MM.1S (cell line): ENCODE measurements at regions not wholly inside any gene's neighbourhood (a gene's known extent, or its start where the extent isn't known, plus 50 kb on each side); places are given as distances from the start of the nearest gene placed in this dataset.
A peak's percentile ranks its signal among the peaks of the same experiment; 100 is the strongest.

Experiments used
- DNase-seq: peaks from one replicate; pipeline ENCODE4 v3.0.0-alpha.2; 2015
- H2AFZ ChIP-seq: fragments of 300-600 bp; sonication (generic); 2 replicates; pipeline ENCODE4 v1.6.0; 2016; ENCODE audit warnings: antibody characterized with exemption, low read length
- H3F3A ChIP-seq: fragments of 300-600 bp; sonication (generic); 2 replicates; pipeline ENCODE4 v1.6.1; 2016; ENCODE audit warnings: mild to moderate bottlenecking, antibody characterized with exemption, low read length, moderate library complexity, mixed read lengths; ENCODE audit not compliant: insufficient read depth
- H3K27ac ChIP-seq: fragments of 300-600 bp; sonication (generic); 2 replicates; pipeline ENCODE4 v1.5.1; 2016; ENCODE audit warnings: mild to moderate bottlenecking, low read length
- H3K27me3 ChIP-seq: fragments of 300-600 bp; sonication (generic); replicated peaks from 2 replicates; pipeline ENCODE4 v1.6.0; 2016; ENCODE audit warnings: low read length; ENCODE audit not compliant: insufficient read depth
- H3K36me3 ChIP-seq: fragments of 300-600 bp; sonication (generic); replicated peaks from 2 replicates; pipeline ENCODE4 v1.6.1; 2016; ENCODE audit warnings: mild to moderate bottlenecking, low read length, mixed read lengths; ENCODE audit not compliant: insufficient read depth
- H3K4me1 ChIP-seq: fragments of 300-600 bp; sonication (generic); 2 replicates; pipeline ENCODE4 v1.6.1; 2016; ENCODE audit warnings: low read length, mixed read lengths
- H3K4me2 ChIP-seq: fragments of 300-600 bp; sonication (generic); 2 replicates; pipeline ENCODE4 v1.6.0; 2016; ENCODE audit warnings: low read depth, low read length
- H3K4me3 ChIP-seq: fragments of 300-600 bp; sonication (generic); 2 replicates; pipeline ENCODE4 v1.5.1; 2016; ENCODE audit warnings: low read length, mixed read lengths
- H3K79me2 ChIP-seq: fragments of 300-600 bp; sonication (generic); 2 replicates; pipeline ENCODE4 v1.6.1; 2016; ENCODE audit warnings: mixed run types, low read length, mixed read lengths
- H3K9ac ChIP-seq: fragments of 300-600 bp; sonication (generic); 2 replicates; pipeline ENCODE4 v1.6.1; 2016; ENCODE audit warnings: low read length, mixed read lengths
- H3K9me2 ChIP-seq: fragments of 300-600 bp; sonication (generic); replicated peaks from 2 replicates; pipeline ENCODE4 v1.6.1; 2016; ENCODE audit warnings: mild to moderate bottlenecking, low read length, mixed read lengths; ENCODE audit not compliant: insufficient read depth
- H3K9me3 ChIP-seq: fragments of 300-600 bp; sonication (generic); replicated peaks from 2 replicates; pipeline ENCODE4 v1.6.1; 2016; ENCODE audit warnings: mild to moderate bottlenecking, low read length, mixed read lengths; ENCODE audit not compliant: insufficient read depth
- H4K20me1 ChIP-seq: fragments of 300-600 bp; sonication (generic); 2 replicates; pipeline ENCODE4 v1.6.1; 2016; ENCODE audit warnings: mild to moderate bottlenecking, low read length, moderate library complexity, mixed read lengths; ENCODE audit not compliant: insufficient read depth
- EZH2 ChIP-seq: fragments of 300-600 bp; sonication (generic); optimal IDR thresholded peaks from 2 replicates; pipeline ENCODE3; 2017; ENCODE audit warnings: low read depth, mild to moderate bottlenecking, antibody characterized with exemption, low read length, mixed read lengths
- EZH2phosphoT487 ChIP-seq: fragments of 300-600 bp; sonication (generic); IDR thresholded peaks from 2 replicates; pipeline ENCODE4 v1.6.1; 2018; ENCODE audit warnings: antibody characterized with exemption, low read length
- TF ChIP-seq, protein P1 (sequence below): fragments of 300-600 bp; sonication (generic); IDR thresholded peaks from 2 replicates; pipeline ENCODE4 v1.5.1; 2016; ENCODE audit warnings: antibody characterized with exemption, low read length, mixed read lengths

DNA sequence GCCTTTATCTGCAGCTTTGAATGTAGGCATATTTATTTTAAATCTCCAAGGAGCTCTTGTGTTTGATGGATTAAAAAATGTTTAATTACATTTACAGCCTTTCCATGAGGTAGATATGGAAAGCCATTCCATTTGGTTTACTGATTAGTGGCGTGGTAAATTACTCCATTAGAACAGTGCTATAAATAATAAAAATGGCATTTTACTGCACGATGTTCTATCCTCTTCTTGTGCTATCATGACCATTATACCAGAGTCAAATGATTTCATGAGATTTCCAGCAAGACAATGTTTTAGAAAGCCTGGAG lies 250.9 kb upstream of the HTR2A start:
- no peak overlapping the region for H2AFZ ChIP-seq
- H3K4me1 ChIP-seq: peaks cover 10% of the 10 kb centered on the region
- no peak overlapping the region for H3K4me3 ChIP-seq
- H4K20me1 ChIP-seq: no peaks in the 10 kb centered on the region
- TF ChIP-seq EZH2 (no peak), EZH2phosphoT487 (no peak)
- TF ChIP-seq, protein P1, sequence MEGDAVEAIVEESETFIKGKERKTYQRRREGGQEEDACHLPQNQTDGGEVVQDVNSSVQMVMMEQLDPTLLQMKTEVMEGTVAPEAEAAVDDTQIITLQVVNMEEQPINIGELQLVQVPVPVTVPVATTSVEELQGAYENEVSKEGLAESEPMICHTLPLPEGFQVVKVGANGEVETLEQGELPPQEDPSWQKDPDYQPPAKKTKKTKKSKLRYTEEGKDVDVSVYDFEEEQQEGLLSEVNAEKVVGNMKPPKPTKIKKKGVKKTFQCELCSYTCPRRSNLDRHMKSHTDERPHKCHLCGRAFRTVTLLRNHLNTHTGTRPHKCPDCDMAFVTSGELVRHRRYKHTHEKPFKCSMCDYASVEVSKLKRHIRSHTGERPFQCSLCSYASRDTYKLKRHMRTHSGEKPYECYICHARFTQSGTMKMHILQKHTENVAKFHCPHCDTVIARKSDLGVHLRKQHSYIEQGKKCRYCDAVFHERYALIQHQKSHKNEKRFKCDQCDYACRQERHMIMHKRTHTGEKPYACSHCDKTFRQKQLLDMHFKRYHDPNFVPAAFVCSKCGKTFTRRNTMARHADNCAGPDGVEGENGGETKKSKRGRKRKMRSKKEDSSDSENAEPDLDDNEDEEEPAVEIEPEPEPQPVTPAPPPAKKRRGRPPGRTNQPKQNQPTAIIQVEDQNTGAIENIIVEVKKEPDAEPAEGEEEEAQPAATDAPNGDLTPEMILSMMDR: no peak
- H3K36me3 ChIP-seq: no peaks in the 10 kb centered on the region
- no peaks in the 10 kb centered on the region for H3K79me2 ChIP-seq
- DNase-seq: no peak
- no peak overlapping the region for H3K27ac ChIP-seq
- H3K4me2 ChIP-seq: peak overlapping the region; percentile 13
- H3K9me3 ChIP-seq: no peaks in the 10 kb centered on the region
- H3K27me3 ChIP-seq: no peaks in the 10 kb centered on the region
- H3F3A ChIP-seq: peaks cover 7% of the 10 kb centered on the region; the same call in 1 of the 2 replicates
- H3K9me2 ChIP-seq: no peaks in the 10 kb centered on the region
- H3K9ac ChIP-seq: no peak overlapping the region

DNA sequence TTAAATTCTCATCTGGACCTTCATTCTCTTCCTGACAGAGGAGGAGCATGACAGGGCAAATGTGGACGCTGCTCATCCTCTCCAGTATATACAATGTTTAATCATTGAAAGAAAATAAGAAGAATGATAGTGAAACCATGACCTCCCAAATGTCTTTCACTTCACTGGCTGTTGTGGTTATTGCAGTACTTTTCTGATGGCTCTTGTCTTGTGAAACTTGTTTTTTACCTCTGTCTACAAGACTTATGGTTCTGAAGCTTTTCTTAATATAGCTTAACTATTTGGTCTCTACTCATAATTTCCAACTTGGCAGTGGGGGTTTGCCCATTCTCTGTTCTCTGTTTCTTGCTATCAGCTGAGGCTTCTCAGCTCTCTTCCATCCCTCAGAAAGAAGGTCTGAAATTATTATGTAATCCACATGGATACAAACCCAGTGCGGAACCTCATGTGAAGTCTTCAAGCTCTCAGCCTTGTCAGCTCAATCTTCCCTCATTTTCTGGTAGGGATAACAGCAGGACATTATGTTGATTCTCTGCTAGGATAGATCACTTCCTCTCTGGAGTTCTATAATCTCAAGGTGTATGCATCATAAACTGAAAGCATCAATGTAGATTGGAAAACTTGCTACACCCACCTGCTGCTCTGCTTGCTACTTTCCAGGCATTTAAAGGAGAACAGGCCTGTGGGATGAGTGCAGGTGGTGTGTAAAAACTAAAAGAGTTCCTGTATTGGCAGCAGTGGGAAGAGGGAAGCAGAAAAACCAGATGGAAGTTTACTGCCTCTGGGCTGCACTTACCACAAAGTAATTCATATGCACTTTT lies 250.3 kb upstream of the HTR2A start:
- Histone ChIP-seq H3K9ac (no peak overlapping the region), H3K27me3 (no peaks in the 10 kb centered on the region), H3F3A (peaks cover 7% of the 10 kb centered on the region; the same call in 1 of the 2 replicates), H3K4me3 (no peak overlapping the region), H3K4me1 (peaks cover 10% of the 10 kb centered on the region), H3K9me3 (no peaks in the 10 kb centered on the region), H3K9me2 (no peaks in the 10 kb centered on the region), H3K79me2 (no peaks in the 10 kb centered on the region), H3K4me2 (peak overlapping the region; percentile 13), H3K36me3 (no peaks in the 10 kb centered on the region), H2AFZ (no peak overlapping the region), H4K20me1 (no peaks in the 10 kb centered on the region), H3K27ac (peak overlapping the region; percentile 19; the same call in 1 of the 2 replicates)
- peak; percentile 72 for DNase-seq
- TF ChIP-seq EZH2 (no peak), EZH2phosphoT487 (no peak)
- TF ChIP-seq, protein P1: no peak

DNA sequence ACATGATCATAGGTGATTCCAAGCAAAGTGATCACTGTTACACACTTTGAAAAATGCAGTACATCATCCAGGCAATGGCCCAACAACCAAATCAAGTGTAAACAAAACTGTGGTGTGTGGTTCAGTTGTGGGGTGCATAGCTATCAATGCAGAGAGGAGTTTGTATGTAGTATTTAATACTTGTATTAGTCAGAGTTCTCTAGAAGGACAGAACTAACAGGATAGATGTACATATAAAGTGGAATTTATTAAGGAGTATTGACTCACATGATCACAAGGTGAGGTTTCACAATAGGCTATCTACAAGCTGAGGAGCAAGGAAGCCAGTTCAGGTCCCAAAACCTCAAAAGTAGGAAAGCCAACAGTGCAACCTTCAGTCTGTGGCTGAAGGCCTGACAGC lies 249.3 kb upstream of the HTR2A start:
- no peaks in the 10 kb centered on the region for H3K36me3 ChIP-seq
- no peaks in the 10 kb centered on the region for H3K9me3 ChIP-seq
- peaks cover 7% of the 10 kb centered on the region; the same call in 1 of the 2 replicates for H3F3A ChIP-seq
- H3K4me1 ChIP-seq: peaks cover 10% of the 10 kb centered on the region
- H3K27ac ChIP-seq: no peak overlapping the region
- H4K20me1 ChIP-seq: no peaks in the 10 kb centered on the region
- no peaks in the 10 kb centered on the region for H3K9me2 ChIP-seq
- H3K79me2 ChIP-seq: no peaks in the 10 kb centered on the region
- TF ChIP-seq, protein P1: no peak
- TF ChIP-seq EZH2 (no peak), EZH2phosphoT487 (no peak)
- H2AFZ ChIP-seq: no peak overlapping the region
- no peak overlapping the region for H3K4me3 ChIP-seq
- H3K4me2 ChIP-seq: no peak overlapping the region
- H3K27me3 ChIP-seq: no peaks in the 10 kb centered on the region
- H3K9ac ChIP-seq: no peak overlapping the region
- no peak for DNase-seq
